HCT116 (cell line): ENCODE measurements at regions not wholly inside any gene's neighbourhood (a gene's known extent, or its start where the extent isn't known, plus 50 kb on each side); places are given as distances from the start of the nearest gene placed in this dataset.

ENCODE experiments used
- ATAC-seq: fragments of 200-7000 bp; cut with Tn5 transposase; 2 replicates; pipeline ENCODE4 v1.9.1; 2020; ENCODE audit warnings: mild to moderate bottlenecking, moderate library complexity
- BruUV-seq: library from RNA; stranded (reverse); fragments of 400-500 nt; replicated peaks from 2 replicates; lab custom pipeline; 2021; lab: Mats Ljungman, UMichigan
- CTCF ChIA-PET: fragments of 300-600 bp; sonication (Branson Sonifier 250); formaldehyde crosslinking; loops from one replicate; lab custom pipeline; 2021; ENCODE audit warnings: antibody characterized with exemption; lab: Charles Lee
- POLR2A ChIA-PET: fragments of 300-600, 350-600 bp; sonication (Branson Sonifier 250); formaldehyde crosslinking; loops from one replicate; lab custom pipeline; 2021; ENCODE audit warnings: antibody characterized with exemption; lab: Charles Lee
- RAD21 ChIA-PET, 2 experiments: fragments of 300-600 bp; sonication (Branson Sonifier 250); formaldehyde crosslinking; loops; one replicate each; lab custom pipeline; 2023; ENCODE audit warnings: low total read pairs in 2 of 2; ENCODE audit not compliant: uncharacterized antibody in 2 of 2, unreplicated experiment in 2 of 2, low non-redundant PET in 1 of 2; lab: Charles Lee
- DNase-seq: peaks from one replicate; pipeline ENCODE4 v3.0.0-alpha.2; 2010; ENCODE audit warnings: low read depth, low spot score
- H2AFZ ChIP-seq: fragments of 200-600 bp; shearing (Covaris generic), sonication (generic); 2 replicates; pipeline ENCODE4 v1.6.1; 2017; ENCODE audit warnings: low read depth, mixed run types, mixed read lengths, antibody characterized with exemption, low read length; ENCODE audit not compliant: poor library complexity, severe bottlenecking
- H3K27ac ChIP-seq: 2 replicates; pipeline ENCODE4 v1.5.1; 2012; ENCODE audit warnings: low read depth, low read length
- H3K27me3 ChIP-seq: fragments of 200-600 bp; sonication (generic); 2 replicates; pipeline ENCODE4 v1.6.1; 2016; ENCODE audit warnings: mixed run types, low read length, mixed read lengths; ENCODE audit not compliant: insufficient read depth
- H3K36me3 ChIP-seq, 2 experiments: fragments of 200-500 bp in 1 of 2; fragments of 200-600 bp in 1 of 2; sonication (Bioruptor generic) in 1 of 2; sonication (generic) in 1 of 2; 2 replicates each; pipeline versions ENCODE4 v1.5.1 to v1.6.1; 2014 to 2016; ENCODE audit warnings: low read length in 2 of 2, inconsistent platforms in 1 of 2, mixed read lengths in 1 of 2, mixed run types in 1 of 2; ENCODE audit not compliant: insufficient read depth in 2 of 2, control insufficient read depth in 1 of 2
- H3K4me1 ChIP-seq, 2 experiments: fragments of 200-600 bp in 1 of 2; sonication (generic) in 1 of 2; 2 replicates each; pipeline versions ENCODE4 v1.5.1 to v1.6.1; 2012 to 2017; ENCODE audit warnings: low read length in 2 of 2, inconsistent platforms in 1 of 2, mild to moderate bottlenecking in 1 of 2, mixed read lengths in 1 of 2, mixed run types in 1 of 2, moderate library complexity in 1 of 2; ENCODE audit not compliant: insufficient read depth in 2 of 2, control insufficient read depth in 1 of 2
- H3K4me2 ChIP-seq: fragments of 200-600 bp; sonication (generic); 2 replicates; pipeline ENCODE4 v1.6.1; 2017; ENCODE audit warnings: mixed run types, low read length, mixed read lengths
- H3K4me3 ChIP-seq, 2 experiments: fragments of 200-600 bp in 1 of 2; sonication (generic) in 1 of 2; replicated peaks in 1 of 2; 2 replicates each; pipeline ENCODE4 v1.5.1; 2011 to 2016; ENCODE audit warnings: low read length in 2 of 2, control low read depth in 1 of 2, low read depth in 1 of 2, mild to moderate bottlenecking in 1 of 2, mixed read lengths in 1 of 2, mixed run types in 1 of 2
- H3K79me2 ChIP-seq: fragments of 200-600 bp; sonication (generic); 2 replicates; pipeline ENCODE4 v1.6.1; 2017; ENCODE audit warnings: mild to moderate bottlenecking, mixed run types, low read length, moderate library complexity, mixed read lengths; ENCODE audit not compliant: insufficient read depth
- H3K9ac ChIP-seq: fragments of 200-600 bp; sonication (generic); 2 replicates; pipeline ENCODE4 v1.6.1; 2016; ENCODE audit warnings: low read length, mixed read lengths
- H3K9me2 ChIP-seq: fragments of 200-600 bp; sonication (generic), shearing (Covaris generic); 2 replicates; pipeline ENCODE4 v1.6.1; 2017; ENCODE audit warnings: mixed run types, mild to moderate bottlenecking, moderate library complexity; ENCODE audit not compliant: insufficient read depth
- H3K9me3 ChIP-seq, 2 experiments: fragments of 200-500 bp in 1 of 2; fragments of 200-600 bp in 1 of 2; sonication (Bioruptor generic) in 1 of 2; sonication (generic) in 1 of 2; 2 replicates each; pipeline ENCODE4 v1.6.1; 2014 to 2017; ENCODE audit warnings: low read length in 2 of 2, mixed read lengths in 2 of 2, inconsistent platforms in 1 of 2, low read depth in 1 of 2, mild to moderate bottlenecking in 1 of 2, mixed run types in 1 of 2, moderate library complexity in 1 of 2; ENCODE audit not compliant: control insufficient read depth in 1 of 2, insufficient read depth in 1 of 2
- H4K20me1 ChIP-seq: fragments of 200-600 bp; sonication (generic), shearing (Covaris generic); 2 replicates; pipeline ENCODE4 v1.6.1; 2017; ENCODE audit warnings: mixed run types, mild to moderate bottlenecking, moderate library complexity; ENCODE audit not compliant: insufficient read depth
- CEBPB ChIP-seq: IDR thresholded peaks from 2 replicates; pipeline ENCODE4 v1.6.1; 2012; ENCODE audit warnings: low read depth
- EZH2phosphoT487 ChIP-seq: fragments of 200-600 bp; IDR thresholded peaks from 2 replicates; pipeline ENCODE4 v1.6.1; 2018; ENCODE audit warnings: antibody characterized with exemption, borderline replicate concordance
- POLR2A ChIP-seq: IDR thresholded peaks from 2 replicates; pipeline ENCODE4 v1.7.0; 2011; ENCODE audit warnings: borderline replicate concordance; ENCODE audit not compliant: insufficient read depth, insufficient read length; ENCODE audit errors: extremely low read depth
- SRF ChIP-seq: IDR thresholded peaks from 2 replicates; pipeline ENCODE4 v1.6.1; 2012; ENCODE audit warnings: low read depth
- YY1 ChIP-seq: IDR thresholded peaks from 2 replicates; pipeline ENCODE4 v1.6.1; 2011; ENCODE audit warnings: low read length, low read depth, moderate library complexity, mild to moderate bottlenecking; ENCODE audit not compliant: insufficient replicate concordance; ENCODE audit errors: extremely low read depth
- ZFX ChIP-seq: fragments of 450-650 bp; IDR thresholded peaks from 2 replicates; pipeline ENCODE4 v1.6.1; 2017
- intact Hi-C: fragments of 100-400 bp; cut with micrococcal nuclease; formaldehyde crosslinking; loops from 2 replicates; pipeline ENCODE4 v1.10.0; 2022
- TF ChIP-seq, protein P1 (sequence below): IDR thresholded peaks from 2 replicates; pipeline ENCODE4 v1.6.1; 2012
- TF ChIP-seq, protein P2 (sequence below): IDR thresholded peaks from 2 replicates; pipeline ENCODE4 v1.6.1; 2012; ENCODE audit warnings: low read depth

DNA sequence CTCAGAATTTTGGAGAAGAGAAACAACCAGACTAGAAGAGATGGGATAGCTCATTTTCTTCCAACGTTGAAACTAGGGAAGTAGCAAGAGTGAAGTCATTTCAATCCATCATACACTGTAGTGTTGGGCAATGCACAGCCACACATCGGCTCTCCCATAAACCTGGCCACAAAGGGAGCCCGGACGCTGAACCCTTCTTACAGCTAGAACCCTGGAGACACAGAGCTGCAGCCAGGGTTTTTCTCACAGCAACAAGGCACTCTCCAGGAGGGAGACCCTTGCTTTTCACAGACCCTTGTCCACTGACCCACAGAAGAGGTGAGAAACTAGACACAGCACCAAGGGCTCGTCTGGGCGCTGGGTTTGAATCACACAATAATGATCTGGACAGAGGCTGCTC, 101.4 kb upstream of the FSTL4 start:
- ChIA-PET RAD21 (no interaction called here), POLR2A (no interaction called here), CTCF (no interaction called here)
- H4K20me1 ChIP-seq = no peaks in the 10 kb centered on the region
- H3K9ac ChIP-seq = no peak overlapping the region
- H3K9me3 ChIP-seq = no peaks in the 10 kb centered on the region
- H3K4me1 ChIP-seq = no peaks in the 10 kb centered on the region
- no peaks in the 10 kb centered on the region for H3K9me2 ChIP-seq
- no peak overlapping the region for H3K4me3 ChIP-seq
- H3K4me2 ChIP-seq = no peak overlapping the region
- peaks cover 35% of the 10 kb centered on the region; the same call in 1 of the 2 replicates for H3K27me3 ChIP-seq
- ATAC-seq = no peak
- BruUV-seq = no TSS peak
- intact Hi-C loops = no loop called here
- no peaks in the 10 kb centered on the region for H3K36me3 ChIP-seq
- DNase-seq = no peak
- no peaks in the 10 kb centered on the region for H3K79me2 ChIP-seq
- no peak overlapping the region for H2AFZ ChIP-seq
- no peak for TF ChIP-seq EZH2phosphoT487
- no peak for TF ChIP-seq CEBPB
- TF ChIP-seq ZFX = no peak
- TF ChIP-seq, protein P1, sequence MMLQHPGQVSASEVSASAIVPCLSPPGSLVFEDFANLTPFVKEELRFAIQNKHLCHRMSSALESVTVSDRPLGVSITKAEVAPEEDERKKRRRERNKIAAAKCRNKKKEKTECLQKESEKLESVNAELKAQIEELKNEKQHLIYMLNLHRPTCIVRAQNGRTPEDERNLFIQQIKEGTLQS = no peak
- TF ChIP-seq POLR2A = no peak
- TF ChIP-seq YY1 = no peak
- no peak for TF ChIP-seq SRF
- TF ChIP-seq, protein P2, sequence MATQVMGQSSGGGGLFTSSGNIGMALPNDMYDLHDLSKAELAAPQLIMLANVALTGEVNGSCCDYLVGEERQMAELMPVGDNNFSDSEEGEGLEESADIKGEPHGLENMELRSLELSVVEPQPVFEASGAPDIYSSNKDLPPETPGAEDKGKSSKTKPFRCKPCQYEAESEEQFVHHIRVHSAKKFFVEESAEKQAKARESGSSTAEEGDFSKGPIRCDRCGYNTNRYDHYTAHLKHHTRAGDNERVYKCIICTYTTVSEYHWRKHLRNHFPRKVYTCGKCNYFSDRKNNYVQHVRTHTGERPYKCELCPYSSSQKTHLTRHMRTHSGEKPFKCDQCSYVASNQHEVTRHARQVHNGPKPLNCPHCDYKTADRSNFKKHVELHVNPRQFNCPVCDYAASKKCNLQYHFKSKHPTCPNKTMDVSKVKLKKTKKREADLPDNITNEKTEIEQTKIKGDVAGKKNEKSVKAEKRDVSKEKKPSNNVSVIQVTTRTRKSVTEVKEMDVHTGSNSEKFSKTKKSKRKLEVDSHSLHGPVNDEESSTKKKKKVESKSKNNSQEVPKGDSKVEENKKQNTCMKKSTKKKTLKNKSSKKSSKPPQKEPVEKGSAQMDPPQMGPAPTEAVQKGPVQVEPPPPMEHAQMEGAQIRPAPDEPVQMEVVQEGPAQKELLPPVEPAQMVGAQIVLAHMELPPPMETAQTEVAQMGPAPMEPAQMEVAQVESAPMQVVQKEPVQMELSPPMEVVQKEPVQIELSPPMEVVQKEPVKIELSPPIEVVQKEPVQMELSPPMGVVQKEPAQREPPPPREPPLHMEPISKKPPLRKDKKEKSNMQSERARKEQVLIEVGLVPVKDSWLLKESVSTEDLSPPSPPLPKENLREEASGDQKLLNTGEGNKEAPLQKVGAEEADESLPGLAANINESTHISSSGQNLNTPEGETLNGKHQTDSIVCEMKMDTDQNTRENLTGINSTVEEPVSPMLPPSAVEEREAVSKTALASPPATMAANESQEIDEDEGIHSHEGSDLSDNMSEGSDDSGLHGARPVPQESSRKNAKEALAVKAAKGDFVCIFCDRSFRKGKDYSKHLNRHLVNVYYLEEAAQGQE = no peak
- no peak overlapping the region for H3K27ac ChIP-seq
